Left lung (tissue), 4 donors: ENCODE measurements at regions not wholly inside any gene's neighbourhood (a gene's known extent, or its start where the extent isn't known, plus 50 kb on each side); places are given as distances from the start of the nearest gene placed in this dataset.

Source experiments
- ATAC-seq: fragments of 200-7000 bp; cut with Tn5 transposase; one replicate; pipeline ENCODE4 v1.9.1; 2020; ENCODE audit warnings: moderate library complexity
- DNase-seq, 4 donors: peaks; one replicate each; pipeline ENCODE4 v3.0.0-alpha.2; 2013 to 2020
- H3K27ac ChIP-seq, 2 donors: fragments of 200-600 bp; sonication (generic) in 1 of 2; one replicate each; pipeline versions ENCODE4 v1.5.0 to v1.8.0; 2020 to 2021
- H3K27me3 ChIP-seq, 2 donors: fragments of 200-600 bp; sonication (generic) in 1 of 2; one replicate each; pipeline versions ENCODE4 v1.5.0 to v1.8.0; 2020 to 2021
- H3K36me3 ChIP-seq, 2 donors: fragments of 200-600 bp; sonication (generic) in 1 of 2; one replicate each; pipeline versions ENCODE4 v1.5.0 to v1.8.0; 2020 to 2021
- H3K4me1 ChIP-seq, 2 donors: fragments of 200-600 bp; one replicate each; pipeline ENCODE4 v1.8.0; 2021
- H3K4me3 ChIP-seq, 2 donors: fragments of 200-600 bp; sonication (generic) in 1 of 2; one replicate each; pipeline versions ENCODE4 v1.5.0 to v1.8.0; 2020 to 2021; ENCODE audit warnings: mild to moderate bottlenecking in 1 of 2
- H3K9me3 ChIP-seq, 2 donors: fragments of 200-600 bp; sonication (generic) in 1 of 2; one replicate each; pipeline versions ENCODE4 v1.5.0 to v1.8.0; 2020 to 2021
- CTCF ChIP-seq, 2 donors: fragments of 200-600 bp; sonication (generic) in 1 of 2; IDR thresholded peaks; one replicate each; pipeline versions ENCODE4 v1.5.0 to v1.8.0; 2021; ENCODE audit warnings: antibody characterized with exemption in 2 of 2
- intact Hi-C, 2 donors: fragments of 100-400 bp; cut with DNase I; formaldehyde crosslinking; loops; one replicate each; pipeline versions ENCODE4 v1.11.2 to v1.14.2; 2022
- donor health status: DM: no; HTN: yes; CAD: no.
- donor health status: DM: no; HTN: no; CAD: no.

DNA sequence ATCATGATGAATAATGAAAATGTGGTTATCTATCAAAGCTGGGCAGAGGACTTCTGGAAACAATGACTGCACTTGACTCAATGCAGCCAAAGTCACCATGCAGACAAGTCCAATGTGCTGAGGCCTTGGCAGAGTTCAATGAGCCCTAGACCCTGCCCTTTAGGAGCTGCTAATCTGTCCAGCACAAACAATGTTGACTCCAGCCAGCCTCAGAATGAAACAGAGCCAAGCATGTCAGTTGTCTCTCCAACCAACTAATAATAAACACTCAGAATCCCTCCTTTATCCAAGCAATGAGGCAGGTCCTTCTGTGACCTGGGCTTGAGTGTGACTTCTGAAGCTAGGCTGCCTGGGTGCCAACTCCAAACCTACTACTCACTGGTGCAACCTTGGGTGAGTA lies 270.6 kb downstream of the BCL11A start:
- TF ChIP-seq CTCF (IDR thresholded peaks at IDR 0.05): no peak
- DNase-seq: no peak
- intact Hi-C loops: no loop called here
- no peak for ATAC-seq
- no peaks in the 10 kb centered on the region for H3K4me1 ChIP-seq
- H3K27ac ChIP-seq: no peak overlapping the region
- no peaks in the 10 kb centered on the region for H3K9me3 ChIP-seq
- H3K27me3 ChIP-seq: no peaks in the 10 kb centered on the region
- no peak overlapping the region for H3K4me3 ChIP-seq
- H3K36me3 ChIP-seq: no peaks in the 10 kb centered on the region

GRCh38 chr2:60281730-60282129 lies 271.7 kb downstream of the BCL11A start:
- DNase-seq (no peak), ATAC-seq (no peak)
- no peaks in the 10 kb centered on the region for H3K36me3 ChIP-seq
- H3K27ac ChIP-seq: no peak overlapping the region
- no peak overlapping the region for H3K4me3 ChIP-seq
- no peaks in the 10 kb centered on the region for H3K27me3 ChIP-seq
- no peaks in the 10 kb centered on the region for H3K4me1 ChIP-seq
- H3K9me3 ChIP-seq: no peaks in the 10 kb centered on the region
- TF ChIP-seq CTCF (IDR thresholded peaks at IDR 0.05): no peak
- intact Hi-C loops: no loop called here

DNA sequence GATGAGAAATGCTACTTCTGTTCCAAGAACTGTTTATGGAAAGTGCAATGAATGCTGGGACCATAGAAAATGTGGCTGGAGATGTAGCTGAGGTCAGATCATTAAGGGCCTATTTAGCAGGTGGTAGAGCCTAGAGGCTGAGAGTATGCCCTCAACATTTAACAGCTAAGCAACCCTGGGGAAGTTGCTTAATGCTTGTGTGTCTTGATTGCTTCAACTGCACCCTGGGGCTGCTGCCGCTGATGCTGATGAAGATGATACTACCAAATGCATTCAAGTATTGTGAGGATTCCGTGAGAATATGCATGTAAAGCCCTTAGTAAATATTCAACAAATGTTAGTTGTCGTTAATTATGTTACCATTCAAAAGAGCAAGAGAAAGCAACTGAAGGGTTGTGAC lies 273.2 kb downstream of the BCL11A start:
- TF ChIP-seq CTCF (IDR thresholded peaks at IDR 0.05): no peak
- intact Hi-C loops: no loop called here
- Histone ChIP-seq H3K27me3 (no peaks in the 10 kb centered on the region), H3K9me3 (peaks cover 0 to under 1% of the 10 kb centered on the region in 2 donors), H3K4me1 (no peaks in the 10 kb centered on the region), H3K4me3 (no peak overlapping the region), H3K27ac (no peak overlapping the region), H3K36me3 (no peaks in the 10 kb centered on the region)
- DNase-seq: no peak
- no peak for ATAC-seq

- Histone ChIP-seq H3K36me3 (no peaks in the 10 kb centered on the region), H3K4me3 (no peak overlapping the region), H3K9me3 (peaks cover 0 to 12% of the 10 kb centered on the region in 2 donors), H3K4me1 (no peaks in the 10 kb centered on the region), H3K27me3 (no peaks in the 10 kb centered on the region), H3K27ac (no peak overlapping the region)
- intact Hi-C loops: no loop called here
- DNase-seq (no peak), ATAC-seq (no peak)
- no peak for TF ChIP-seq CTCF (IDR thresholded peaks at IDR 0.05)
Observed at GRCh38 chr2:60278906-60279305, 274.5 kb downstream of the BCL11A start.

- Histone ChIP-seq H3K36me3 (no peaks in the 10 kb centered on the region), H3K27ac (no peak overlapping the region), H3K27me3 (no peaks in the 10 kb centered on the region), H3K9me3 (peaks cover 0 to 12% of the 10 kb centered on the region in 2 donors), H3K4me3 (no peak overlapping the region), H3K4me1 (no peaks in the 10 kb centered on the region)
- ATAC-seq (no peak), DNase-seq (no peak)
- TF ChIP-seq CTCF (IDR thresholded peaks at IDR 0.05): no peak
- intact Hi-C loops: no loop called here
Observed at GRCh38 chr2:60275958-60276357, 277.5 kb downstream of the BCL11A start.
